Trophoblast cell (in vitro differentiated cells and primary cell): ENCODE measurements at regions not wholly inside any gene's neighbourhood (a gene's known extent, or its start where the extent isn't known, plus 50 kb on each side); places are given as distances from the start of the nearest gene placed in this dataset.

Source experiments
- DNase-seq, 2 donors: peaks; one replicate each; pipeline ENCODE4 v3.0.0-alpha.2; 2016
- H2AFZ ChIP-seq: 2 replicates; pipeline ENCODE4 v1.6.1; 2013; ENCODE audit warnings: low read length, moderate library complexity, mild to moderate bottlenecking; ENCODE audit not compliant: insufficient read depth, poor library complexity
- H2AK5ac ChIP-seq: 2 replicates; pipeline ENCODE4 v1.6.1; 2013; ENCODE audit warnings: mild to moderate bottlenecking, low read length
- H2BK120ac ChIP-seq: 2 replicates; pipeline ENCODE4 v1.6.1; 2013; ENCODE audit warnings: low read length, mild to moderate bottlenecking, moderate library complexity; ENCODE audit not compliant: insufficient read depth, poor library complexity
- H2BK12ac ChIP-seq: 2 replicates; pipeline ENCODE4 v1.6.1; 2013; ENCODE audit warnings: mild to moderate bottlenecking, low read length, moderate library complexity
- H2BK5ac ChIP-seq: 2 replicates; pipeline ENCODE4 v1.6.1; 2013; ENCODE audit warnings: low read length, low read depth, moderate library complexity, mild to moderate bottlenecking; ENCODE audit not compliant: poor library complexity
- H3K14ac ChIP-seq: 2 replicates; pipeline ENCODE4 v1.6.1; 2013; ENCODE audit warnings: mild to moderate bottlenecking, low read length
- H3K18ac ChIP-seq: 2 replicates; pipeline ENCODE4 v1.6.1; 2013; ENCODE audit warnings: mild to moderate bottlenecking, low read length
- H3K23ac ChIP-seq: 2 replicates; pipeline ENCODE4 v1.6.1; 2013; ENCODE audit warnings: low read length
- H3K27ac ChIP-seq: 2 replicates; pipeline ENCODE4 v1.5.1; 2013; ENCODE audit warnings: low read depth, mild to moderate bottlenecking, inconsistent platforms, low read length, moderate library complexity
- H3K27me3 ChIP-seq: 2 replicates; pipeline ENCODE4 v1.6.1; 2013; ENCODE audit warnings: inconsistent platforms, mild to moderate bottlenecking, low read length, moderate library complexity; ENCODE audit not compliant: insufficient read depth
- H3K36me3 ChIP-seq, 2 experiments: 1 replicate in 1 of 2; 2 replicates in 1 of 2; pipeline ENCODE4 v1.6.1; 2013; ENCODE audit warnings: low read length in 2 of 2, mild to moderate bottlenecking in 2 of 2, moderate library complexity in 1 of 2; ENCODE audit not compliant: insufficient read depth in 2 of 2, control insufficient read depth in 1 of 2
- H3K4ac ChIP-seq: 2 replicates; pipeline ENCODE4 v1.6.1; 2013; ENCODE audit warnings: low read depth, mild to moderate bottlenecking, low read length, moderate library complexity
- H3K4me1 ChIP-seq, 2 experiments: 1 replicate in 1 of 2; 2 replicates in 1 of 2; pipeline ENCODE4 v1.6.1; 2013; ENCODE audit warnings: low read length in 2 of 2, mild to moderate bottlenecking in 2 of 2, moderate library complexity in 1 of 2; ENCODE audit not compliant: insufficient read depth in 2 of 2, control insufficient read depth in 1 of 2
- H3K4me2 ChIP-seq: 2 replicates; pipeline ENCODE4 v1.6.1; 2013; ENCODE audit warnings: inconsistent platforms, mild to moderate bottlenecking, low read length, moderate library complexity
- H3K4me3 ChIP-seq: 2 replicates; pipeline ENCODE4 v1.5.1; 2013; ENCODE audit warnings: mild to moderate bottlenecking, low read depth, low read length, inconsistent platforms
- H3K79me1 ChIP-seq: one replicate; pipeline ENCODE4 v1.6.1; 2013; ENCODE audit warnings: low read length
- H3K79me2 ChIP-seq: 2 replicates; pipeline ENCODE4 v1.6.1; 2013; ENCODE audit warnings: low read length, mild to moderate bottlenecking; ENCODE audit not compliant: control insufficient read depth, insufficient read depth, poor library complexity
- H3K9ac ChIP-seq: 2 replicates; pipeline ENCODE4 v1.6.1; 2013; ENCODE audit warnings: mild to moderate bottlenecking, low read length
- H3K9me3 ChIP-seq: 2 replicates; pipeline ENCODE4 v1.6.1; 2013; ENCODE audit warnings: low read depth, mild to moderate bottlenecking, control low read depth, inconsistent platforms, low read length; ENCODE audit not compliant: insufficient read depth
- H4K12ac ChIP-seq: 2 replicates; pipeline ENCODE4 v1.6.1; 2013; ENCODE audit warnings: low read depth, mild to moderate bottlenecking, low read length, moderate library complexity
- H4K8ac ChIP-seq: 2 replicates; pipeline ENCODE4 v1.6.1; 2013; ENCODE audit warnings: low read depth, mild to moderate bottlenecking, low read length, moderate library complexity
- H4K91ac ChIP-seq: one replicate; pipeline ENCODE4 v1.6.1; 2013; ENCODE audit warnings: low read depth, mild to moderate bottlenecking, low read length, moderate library complexity
- WGBS: extraction: QIAGEN DNeasy Blood & Tissue Kit; methylation state at CpG from one replicate; pipeline ENCODE4 v1.1.7; 2013; ENCODE audit warnings: missing lambda C conversion rate; ENCODE audit not compliant: insufficient read length, insufficient coverage; ENCODE audit errors: extremely low coverage; 5-methylcytosine and 5-hydroxymethylcytosine counted together

DNA sequence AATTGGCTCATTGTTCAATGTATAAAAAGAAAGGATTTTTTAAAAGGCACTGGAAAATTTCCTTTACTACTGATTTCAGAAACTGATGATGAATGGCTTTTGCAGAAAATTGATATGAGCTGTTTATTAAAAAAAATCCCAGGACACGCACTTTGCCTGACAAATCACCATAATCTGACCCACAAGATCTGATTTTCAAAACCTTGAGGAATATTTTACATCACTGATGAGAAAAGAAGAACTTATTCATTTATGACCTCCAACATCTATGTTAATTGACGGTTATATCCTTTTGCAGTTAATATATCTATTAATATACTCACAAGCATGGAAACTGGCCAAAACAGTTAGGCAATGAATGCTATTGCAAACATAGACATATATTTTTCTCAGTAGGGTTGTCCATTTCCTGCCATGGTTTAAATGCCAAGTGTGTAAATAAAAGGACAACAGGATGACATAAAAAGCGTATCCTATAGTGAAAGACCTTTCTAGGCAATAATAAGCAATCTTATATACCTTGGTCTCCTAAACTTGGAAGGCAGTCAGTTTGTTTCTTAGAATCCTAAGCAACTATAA, 109.7 kb upstream of the SLC7A14 start:
- H4K8ac ChIP-seq: no peak overlapping the region
- DNase-seq: no peak
- H3K18ac ChIP-seq: no peak overlapping the region
- H3K9ac ChIP-seq: no peak overlapping the region
- peaks cover 0 to 10% of the 10 kb centered on the region in 2 experiments for H3K4me1 ChIP-seq
- H2BK12ac ChIP-seq: no peak overlapping the region
- H3K14ac ChIP-seq: no peak overlapping the region
- no peak overlapping the region for H2BK120ac ChIP-seq
- no peak overlapping the region for H2AK5ac ChIP-seq
- H3K4ac ChIP-seq: no peak overlapping the region
- no peaks in the 10 kb centered on the region for H3K9me3 ChIP-seq
- H3K27ac ChIP-seq: no peak overlapping the region
- no CpG with 5 or more reads among the region's 3 CpGs for WGBS
- no peak overlapping the region for H3K4me2 ChIP-seq
- no peak overlapping the region for H4K91ac ChIP-seq
- H2AFZ ChIP-seq: no peak overlapping the region
- no peak overlapping the region for H3K4me3 ChIP-seq
- H2BK5ac ChIP-seq: no peak overlapping the region
- no peaks in the 10 kb centered on the region for H3K27me3 ChIP-seq
- H3K79me1 ChIP-seq: peaks cover 3% of the 10 kb centered on the region
- H3K79me2 ChIP-seq: no peaks in the 10 kb centered on the region
- H3K36me3 ChIP-seq: peaks cover 0 to 2% of the 10 kb centered on the region in 2 experiments
- no peak overlapping the region for H4K12ac ChIP-seq
- no peak overlapping the region for H3K23ac ChIP-seq

DNA sequence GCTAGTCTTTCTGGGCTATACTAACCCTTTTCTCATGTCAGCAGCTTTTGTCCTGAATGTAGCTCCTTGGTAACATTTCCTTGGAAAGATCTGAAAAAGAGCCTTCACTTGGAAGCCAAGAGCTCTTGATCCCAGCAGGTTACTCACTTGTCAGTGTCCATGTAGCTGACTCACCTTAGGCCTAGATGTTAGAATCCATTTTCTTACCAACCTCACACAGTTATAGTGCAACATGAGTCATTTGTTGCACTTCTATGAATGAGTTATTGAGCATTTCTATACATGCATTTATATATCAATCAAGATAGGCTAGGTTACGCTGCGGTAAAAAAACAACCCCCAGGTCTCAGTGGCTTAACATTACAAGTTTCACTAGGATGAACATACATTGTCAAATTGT, 106.8 kb upstream of the SLC7A14 start:
- Histone ChIP-seq H3K9me3 (no peaks in the 10 kb centered on the region), H4K91ac (no peak overlapping the region), H3K4me1 (peaks cover 6 to 26% of the 10 kb centered on the region in 2 experiments), H2BK120ac (peak overlapping the region; percentile 11), H3K9ac (no peak overlapping the region), H4K8ac (no peak overlapping the region), H2BK12ac (no peak overlapping the region), H3K18ac (no peak overlapping the region), H2BK5ac (no peak overlapping the region), H3K79me1 (peaks cover 16% of the 10 kb centered on the region), H3K27me3 (no peaks in the 10 kb centered on the region), H3K14ac (no peak overlapping the region), H3K23ac (no peak overlapping the region), H2AFZ (no peak overlapping the region), H4K12ac (no peak overlapping the region), H3K4me3 (no peak overlapping the region), H3K4ac (no peak overlapping the region), H3K4me2 (no peak overlapping the region), H2AK5ac (no peak overlapping the region), H3K36me3 (peaks cover 0 to 2% of the 10 kb centered on the region in 2 experiments), H3K27ac (no peak overlapping the region), H3K79me2 (peaks cover 2% of the 10 kb centered on the region)
- no CpG with 5 or more reads among the region's 2 CpGs for WGBS
- DNase-seq: no peak

DNA sequence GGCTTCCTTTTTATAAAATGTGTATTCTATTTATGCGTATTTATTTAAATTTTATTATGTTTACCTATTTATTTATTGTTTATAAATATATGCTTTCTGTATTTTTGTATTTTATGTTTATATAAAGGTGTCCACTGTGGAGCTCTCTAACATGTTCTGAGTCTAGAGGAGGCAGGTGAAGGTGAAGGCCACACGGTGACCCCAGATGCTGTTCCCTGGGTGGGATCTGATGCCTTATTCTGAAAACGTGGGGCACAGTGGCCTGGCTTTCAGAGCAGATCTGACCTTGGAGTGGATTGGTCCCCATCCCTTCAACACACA, 104.7 kb upstream of the SLC7A14 start:
- no CpG with 5 or more reads among the region's 3 CpGs for WGBS
- no peak overlapping the region for H2BK5ac ChIP-seq

DNA sequence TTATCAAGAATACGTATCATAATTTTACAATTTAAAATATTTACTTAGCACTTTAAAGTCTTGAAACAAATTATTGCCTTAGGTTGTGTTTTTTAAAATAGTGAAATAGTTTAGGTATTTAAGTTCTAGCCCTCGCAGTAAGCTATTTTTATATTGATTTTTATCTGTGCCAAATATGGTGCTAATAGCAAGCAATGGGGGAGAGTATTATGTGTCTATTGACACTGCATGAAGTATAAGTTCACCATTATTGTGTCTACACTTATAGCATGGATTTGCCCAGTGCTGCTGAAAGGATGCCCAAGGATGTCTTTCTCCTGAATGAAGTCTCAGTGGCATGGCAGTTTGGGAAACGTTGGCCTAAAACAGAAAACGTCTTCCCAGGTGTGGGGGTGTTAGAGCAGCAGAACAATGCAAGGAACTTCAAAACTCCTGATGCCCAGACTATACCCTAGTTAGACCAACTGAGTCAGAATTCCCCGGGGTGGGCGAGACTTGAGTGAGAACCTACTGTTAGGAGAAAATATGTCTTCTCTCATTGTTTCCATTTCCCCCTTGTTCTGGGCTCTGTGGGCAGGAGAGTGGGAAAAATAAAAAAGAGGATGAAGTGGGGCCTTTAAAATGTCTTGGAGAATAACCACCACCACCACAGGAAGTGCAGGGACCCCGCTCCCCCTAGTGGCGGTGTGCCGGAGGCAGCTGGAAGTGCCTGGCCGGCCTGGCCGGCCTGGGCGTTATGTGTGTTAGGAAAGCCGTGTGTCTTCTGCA, 104.2 kb upstream of the SLC7A14 start:
- Histone ChIP-seq H4K12ac (no peak overlapping the region), H2BK5ac (peak overlapping the region; percentile 60), H2AK5ac (no peak overlapping the region), H3K27ac (peak overlapping the region; percentile 74), H3K27me3 (no peaks in the 10 kb centered on the region), H4K8ac (no peak overlapping the region), H3K4ac (no peak overlapping the region), H3K9ac (no peak overlapping the region), H3K9me3 (no peaks in the 10 kb centered on the region), H4K91ac (peak overlapping the region; percentile 41), H3K79me1 (peaks cover 16% of the 10 kb centered on the region), H3K4me3 (no peak overlapping the region), H3K4me1 (peaks cover 10 to 31% of the 10 kb centered on the region in 2 experiments), H3K18ac (no peak overlapping the region), H3K36me3 (peaks cover 0 to 2% of the 10 kb centered on the region in 2 experiments), H3K23ac (no peak overlapping the region), H3K79me2 (peaks cover 2% of the 10 kb centered on the region), H2AFZ (no peak overlapping the region), H2BK120ac (peak overlapping the region; percentile 55), H2BK12ac (peak overlapping the region; percentile 78), H3K4me2 (no peak overlapping the region), H3K14ac (peak overlapping the region; percentile 71)
- WGBS: no CpG with 5 or more reads among the region's 13 CpGs
- DNase-seq: peak; percentile 65 to 80

More for the DNA sequence above, 104.7 kb upstream of the SLC7A14 start:
- Histone ChIP-seq H3K27me3 (no peaks in the 10 kb centered on the region), H3K79me1 (peaks cover 16% of the 10 kb centered on the region), H4K12ac (no peak overlapping the region), H4K91ac (no peak overlapping the region), H3K4me3 (no peak overlapping the region), H3K4me2 (no peak overlapping the region), H3K23ac (no peak overlapping the region), H3K4ac (no peak overlapping the region), H3K14ac (no peak overlapping the region), H2AFZ (no peak overlapping the region), H3K4me1 (peaks cover 10 to 31% of the 10 kb centered on the region in 2 experiments), H3K79me2 (peaks cover 2% of the 10 kb centered on the region), H2AK5ac (no peak overlapping the region), H3K27ac (no peak overlapping the region), H3K36me3 (peaks cover 0 to 2% of the 10 kb centered on the region in 2 experiments), H4K8ac (no peak overlapping the region), H3K9me3 (no peaks in the 10 kb centered on the region), H2BK12ac (peak overlapping the region; percentile 88), H3K18ac (no peak overlapping the region), H2BK120ac (peak overlapping the region; percentile 78), H3K9ac (no peak overlapping the region)
- no peak for DNase-seq
